ENCODE measurements at regions not wholly inside any gene's neighbourhood (a gene's known extent, or its start where the extent isn't known, plus 50 kb on each side); places are given as distances from the start of the nearest gene placed in this dataset.

DNA sequence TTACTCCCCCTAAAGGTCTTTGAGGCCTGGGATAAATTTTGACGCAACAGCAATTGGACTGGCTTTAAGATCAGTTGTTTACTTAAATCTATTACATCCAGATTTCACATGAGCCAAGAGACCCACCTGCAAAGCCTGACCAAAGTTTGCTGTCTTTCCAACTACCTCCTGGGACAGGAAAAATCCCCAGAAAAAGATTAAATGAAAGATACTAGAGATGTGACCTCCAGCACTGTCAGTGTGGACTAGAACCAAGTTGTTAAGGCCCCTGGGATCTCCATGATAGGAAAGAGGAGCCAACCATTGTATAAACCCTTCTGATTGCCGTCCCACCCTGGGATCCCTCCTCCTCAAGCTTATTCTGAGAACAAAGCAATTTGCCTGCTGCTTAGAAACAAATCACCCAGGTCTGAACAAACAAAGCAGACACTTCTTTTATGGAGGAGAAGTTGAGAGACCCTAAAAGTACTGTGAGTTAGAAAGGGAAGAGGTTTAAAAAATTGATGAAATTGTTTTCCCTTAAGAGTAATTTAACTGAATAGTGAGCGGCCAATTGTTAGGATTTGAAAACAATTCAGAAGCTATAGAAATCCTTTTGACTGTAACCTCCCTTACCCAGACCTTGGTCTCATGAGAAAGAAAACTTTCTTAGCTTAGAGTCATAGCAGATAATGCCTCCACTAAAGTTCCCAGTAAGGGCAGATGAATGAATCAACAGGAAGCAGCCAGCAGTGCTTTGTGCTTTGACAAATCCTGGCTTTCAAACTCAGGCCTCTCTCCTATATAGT, 255.2 kb downstream of the TMEM167A start:
- Mint-ChIP-seq H3K4me1 (ENCODE audit: low read depth) (peaks cover 26% of the 10 kb centered on the region), H3K27ac (no peak overlapping the region), H3K36me3 (ENCODE audit: low read depth) (no peaks in the 10 kb centered on the region), H3K4me3 (no peak overlapping the region), H3K27me3 (no peaks in the 10 kb centered on the region), H3K9me3 (no peaks in the 10 kb centered on the region)
- no peak for DNase-seq

DNA sequence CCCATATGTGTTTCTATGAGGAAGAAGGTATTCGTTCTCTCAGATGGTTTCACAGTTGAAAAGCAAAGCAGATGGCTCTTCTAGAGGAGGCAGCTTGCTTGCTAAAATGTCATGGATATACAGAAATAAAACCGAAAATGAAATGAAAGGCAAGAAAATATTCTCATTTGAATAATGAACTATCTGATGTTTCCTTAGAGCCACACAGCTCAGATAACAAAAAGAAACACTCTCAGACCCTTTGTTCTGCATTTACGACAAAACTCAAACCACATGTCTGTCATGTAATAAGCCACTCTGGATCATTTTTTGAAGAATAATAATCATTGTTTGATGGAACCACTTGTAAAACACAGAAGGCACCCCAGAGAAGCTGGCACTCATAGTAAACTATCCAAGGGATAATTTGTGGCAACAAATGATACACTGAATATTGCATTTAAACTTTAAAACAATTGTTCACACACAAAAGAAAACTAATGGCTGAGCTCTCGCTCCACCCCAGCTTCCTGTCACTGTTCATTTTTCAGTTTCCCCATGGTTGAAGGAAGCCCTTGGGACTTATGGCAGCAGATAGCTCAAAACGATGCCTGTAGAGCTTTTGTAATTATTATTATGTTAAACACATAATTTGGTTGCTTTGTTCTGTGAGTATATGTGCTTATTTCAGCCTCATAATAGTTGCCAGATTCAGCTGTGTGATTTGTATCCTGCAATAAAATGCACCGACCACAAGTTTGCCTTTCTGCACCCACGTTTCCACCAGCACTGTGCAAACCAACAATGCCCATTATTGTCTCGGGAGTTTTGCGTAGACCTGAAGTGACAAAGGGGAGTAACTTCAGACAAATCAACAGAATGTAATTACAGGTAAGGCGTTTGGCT, 256.0 kb downstream of the TMEM167A start:
- H3K36me3 Mint-ChIP-seq (ENCODE audit: low read depth): no peaks in the 10 kb centered on the region
- no peak for DNase-seq
- H3K27ac Mint-ChIP-seq: peak overlapping the region; percentile 48
- no peaks in the 10 kb centered on the region for H3K9me3 Mint-ChIP-seq
- H3K4me1 Mint-ChIP-seq (ENCODE audit: low read depth): peaks cover 26% of the 10 kb centered on the region
- no peak overlapping the region for H3K4me3 Mint-ChIP-seq
- no peaks in the 10 kb centered on the region for H3K27me3 Mint-ChIP-seq

DNA sequence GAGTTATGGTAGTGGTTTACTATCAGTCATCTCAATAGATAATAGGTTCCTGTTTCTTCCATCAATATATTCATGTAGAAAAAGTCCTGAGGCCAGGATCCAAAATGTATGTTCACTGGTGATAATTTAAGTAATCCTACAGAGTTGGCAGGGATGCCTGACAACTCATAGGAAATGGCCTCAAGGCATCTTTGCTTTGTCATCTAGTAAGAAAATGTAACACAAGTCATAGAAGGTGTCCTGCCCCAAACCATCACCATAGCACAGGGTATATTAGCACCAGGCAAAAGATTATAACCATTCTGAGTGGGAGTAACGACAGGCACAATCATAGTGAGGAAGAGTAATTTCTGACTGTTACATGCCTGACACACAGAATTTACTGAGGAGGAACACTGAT, 257.0 kb downstream of the TMEM167A start:
- Mint-ChIP-seq H3K36me3 (ENCODE audit: low read depth) (no peaks in the 10 kb centered on the region), H3K9me3 (no peaks in the 10 kb centered on the region), H3K4me1 (ENCODE audit: low read depth) (peaks cover 26% of the 10 kb centered on the region), H3K4me3 (no peak overlapping the region), H3K27me3 (no peaks in the 10 kb centered on the region), H3K27ac (no peak overlapping the region)
- DNase-seq: no peak

DNA sequence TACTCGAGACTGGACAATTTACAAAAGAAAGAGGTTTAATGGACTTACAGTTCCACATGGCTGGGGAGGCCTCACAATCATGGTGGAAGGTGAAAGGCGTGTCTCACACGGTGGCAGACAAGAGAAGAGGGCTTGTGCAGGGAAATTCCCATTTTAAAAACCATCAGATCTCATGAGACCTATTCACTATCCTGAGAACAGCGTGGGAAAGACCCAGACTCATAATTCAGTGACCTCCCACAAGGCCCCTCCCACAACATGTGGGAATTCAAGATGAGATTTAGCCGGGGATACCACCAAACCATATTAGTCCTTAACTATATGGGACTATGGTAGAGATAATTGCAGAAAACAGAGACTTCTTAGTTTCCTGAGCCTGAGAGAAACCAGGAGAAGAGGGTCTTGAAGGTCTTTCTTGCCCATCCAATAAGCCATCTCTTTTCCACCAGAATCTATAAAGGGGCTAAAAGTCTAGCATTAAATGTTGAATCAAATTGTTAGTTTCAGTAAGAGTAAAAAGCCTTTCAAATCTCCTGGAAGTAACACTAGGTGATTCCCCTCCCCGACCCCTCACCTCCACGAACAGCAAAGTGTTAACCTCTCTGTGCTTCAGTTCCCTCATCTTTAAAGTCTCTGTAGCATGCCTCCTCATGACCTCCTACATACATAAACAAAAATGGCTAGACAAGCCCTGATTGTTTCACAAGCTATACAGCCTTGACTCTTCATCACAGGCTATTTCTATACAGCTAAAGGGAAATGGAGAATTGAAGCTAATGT, 259.1 kb downstream of the TMEM167A start:
- no peak overlapping the region for H3K4me3 Mint-ChIP-seq
- H3K9me3 Mint-ChIP-seq: no peaks in the 10 kb centered on the region
- H3K27me3 Mint-ChIP-seq: no peaks in the 10 kb centered on the region
- DNase-seq: no peak
- peaks cover 26% of the 10 kb centered on the region for H3K4me1 Mint-ChIP-seq (ENCODE audit: low read depth)
- no peaks in the 10 kb centered on the region for H3K36me3 Mint-ChIP-seq (ENCODE audit: low read depth)
- no peak overlapping the region for H3K27ac Mint-ChIP-seq

DNA sequence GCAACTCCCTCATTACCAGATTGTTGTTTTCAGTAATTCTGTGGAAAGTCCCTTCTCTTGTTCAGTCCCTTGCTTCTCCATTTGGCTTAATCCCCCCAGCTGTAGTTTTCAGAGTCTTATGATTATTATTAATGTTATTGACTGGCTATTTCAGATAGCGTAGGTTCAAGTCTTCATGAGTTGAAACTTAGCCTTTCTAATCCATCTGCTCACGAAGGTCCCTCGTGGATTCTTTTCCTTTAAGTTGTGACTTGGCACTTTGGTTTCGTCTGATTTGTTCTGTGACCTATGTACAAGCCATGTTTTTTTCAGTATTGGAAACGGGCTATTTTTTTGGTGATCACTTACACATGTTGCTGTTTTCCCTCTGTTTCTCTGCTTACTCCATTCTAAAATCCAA, 260.3 kb downstream of the TMEM167A start:
- Mint-ChIP-seq H3K9me3 (no peaks in the 10 kb centered on the region), H3K4me1 (ENCODE audit: low read depth) (peaks cover 26% of the 10 kb centered on the region), H3K27me3 (no peaks in the 10 kb centered on the region), H3K36me3 (ENCODE audit: low read depth) (no peaks in the 10 kb centered on the region), H3K4me3 (no peak overlapping the region), H3K27ac (no peak overlapping the region)
- no peak for DNase-seq

DNA sequence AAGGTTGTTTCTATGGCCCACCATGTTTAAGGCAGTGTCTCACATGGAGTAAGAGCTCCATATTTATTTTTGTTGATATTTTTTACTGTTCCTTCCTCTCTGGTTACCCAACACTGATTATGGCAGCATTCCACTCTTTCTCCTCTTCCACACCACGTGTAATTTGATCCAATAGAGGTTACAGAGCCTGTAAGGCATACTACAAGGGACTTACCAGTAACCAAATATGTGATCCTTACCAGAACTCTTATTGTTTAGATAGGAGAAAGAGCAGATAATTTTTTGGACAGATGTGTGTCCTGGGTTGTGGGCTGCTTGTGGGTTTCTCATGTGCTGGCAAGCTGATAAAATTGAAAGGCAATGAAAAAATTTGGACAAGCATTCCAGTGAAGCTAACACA, 261.3 kb downstream of the TMEM167A start:
- DNase-seq: no peak
- no peaks in the 10 kb centered on the region for H3K9me3 Mint-ChIP-seq
- no peaks in the 10 kb centered on the region for H3K36me3 Mint-ChIP-seq (ENCODE audit: low read depth)
- H3K27ac Mint-ChIP-seq: no peak overlapping the region
- peaks cover 2% of the 10 kb centered on the region for H3K27me3 Mint-ChIP-seq
- no peak overlapping the region for H3K4me3 Mint-ChIP-seq
- H3K4me1 Mint-ChIP-seq (ENCODE audit: low read depth): peaks cover 19% of the 10 kb centered on the region

DNA sequence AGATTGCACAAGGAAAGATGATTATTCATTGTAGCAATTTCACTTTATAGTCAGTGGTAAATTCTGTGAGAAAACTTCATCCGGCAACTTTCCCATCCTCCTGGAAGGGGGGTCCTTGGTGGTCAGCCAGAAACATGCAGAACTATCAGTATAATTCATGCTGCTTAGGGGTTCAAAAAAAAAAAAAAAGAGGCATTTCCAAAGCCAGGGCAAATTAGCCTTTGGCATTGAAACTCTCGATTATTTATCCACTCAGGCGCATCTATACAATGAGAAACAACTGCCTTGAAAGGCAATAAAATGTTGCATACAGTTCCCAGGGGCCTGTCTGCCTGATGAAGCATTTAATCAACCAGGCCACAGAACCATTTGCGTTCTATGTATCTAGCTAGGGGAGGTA, 263.3 kb downstream of the TMEM167A start:
- no peak for DNase-seq
- Mint-ChIP-seq H3K27ac (no peak overlapping the region), H3K4me3 (no peak overlapping the region), H3K9me3 (no peaks in the 10 kb centered on the region), H3K4me1 (ENCODE audit: low read depth) (peaks cover 9% of the 10 kb centered on the region), H3K27me3 (peaks cover 2% of the 10 kb centered on the region), H3K36me3 (ENCODE audit: low read depth) (no peaks in the 10 kb centered on the region)

DNA sequence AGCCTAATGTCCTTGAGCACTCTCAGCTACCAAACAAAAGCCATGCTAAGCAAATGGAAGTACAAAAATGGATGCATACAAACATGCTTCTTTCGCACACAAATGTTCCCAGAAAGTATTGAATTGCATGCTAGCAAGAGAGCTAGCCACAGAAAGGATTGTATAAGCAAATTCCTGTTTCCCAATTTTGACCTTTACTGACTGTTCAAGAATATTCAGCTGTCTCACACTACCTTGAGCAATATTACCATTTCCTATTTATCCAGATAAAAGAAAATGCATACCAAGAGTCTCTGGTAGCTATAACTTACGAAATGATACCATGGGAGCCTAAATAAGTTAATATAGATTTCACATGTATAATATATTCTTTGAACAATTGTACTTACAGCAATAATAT, 264.6 kb downstream of the TMEM167A start:
- H3K27me3 Mint-ChIP-seq: peaks cover 2% of the 10 kb centered on the region
- no peaks in the 10 kb centered on the region for H3K9me3 Mint-ChIP-seq
- no peaks in the 10 kb centered on the region for H3K4me1 Mint-ChIP-seq (ENCODE audit: low read depth)
- H3K27ac Mint-ChIP-seq: no peak overlapping the region
- no peaks in the 10 kb centered on the region for H3K36me3 Mint-ChIP-seq (ENCODE audit: low read depth)
- DNase-seq: no peak
- no peak overlapping the region for H3K4me3 Mint-ChIP-seq

DNA sequence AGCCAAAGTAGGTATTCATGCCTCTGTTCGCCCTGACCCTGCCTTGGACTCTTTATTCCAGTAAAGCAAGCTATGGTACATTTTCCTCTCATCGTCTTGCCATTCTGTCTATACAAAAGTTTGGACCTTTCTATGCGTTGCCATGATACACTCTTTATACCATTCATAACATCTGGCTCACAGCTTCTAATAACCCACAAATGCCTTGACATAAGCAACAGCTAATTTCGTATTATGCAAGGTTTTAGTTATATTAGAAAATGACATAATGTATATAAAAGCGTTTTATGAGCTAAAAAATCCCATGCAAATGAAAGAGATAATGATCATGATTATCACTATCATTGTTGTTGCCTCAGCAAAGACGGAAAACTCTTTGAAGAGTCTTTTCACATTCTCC, 265.7 kb downstream of the TMEM167A start:
- Mint-ChIP-seq H3K4me3 (no peak overlapping the region), H3K9me3 (no peaks in the 10 kb centered on the region)

DNA sequence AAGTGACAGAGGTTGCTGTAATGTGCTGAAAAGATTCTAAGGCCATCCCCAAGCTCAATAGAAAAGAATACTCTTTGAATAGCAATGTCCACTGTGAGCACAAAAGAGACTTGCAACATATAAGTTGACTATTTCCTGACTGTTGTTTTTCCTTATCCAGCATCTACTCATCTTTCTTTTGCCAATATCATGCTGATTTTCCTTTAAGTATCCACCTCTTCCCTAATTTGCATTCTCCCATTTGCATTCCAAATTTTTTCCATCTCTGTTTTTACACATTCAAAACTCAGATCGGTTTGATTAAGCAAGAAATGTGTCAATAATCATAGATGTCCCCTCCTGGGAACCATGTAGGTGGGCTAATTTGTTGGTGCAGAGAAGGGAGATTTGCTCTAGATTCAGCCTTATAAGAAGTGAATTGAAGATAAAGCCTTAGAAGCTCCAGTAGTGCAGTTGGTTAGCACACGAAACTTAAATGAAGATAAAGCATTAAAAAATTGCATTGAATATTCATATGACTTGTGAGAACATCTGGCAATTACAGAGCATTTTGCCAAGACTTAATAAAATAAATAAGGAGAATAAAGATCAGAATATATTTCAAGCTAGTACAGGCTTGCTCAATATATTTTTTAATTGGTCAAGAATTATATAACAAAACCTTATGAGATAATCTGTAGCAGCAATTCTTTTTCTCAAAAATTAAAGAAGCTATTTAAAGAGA, 267.6 kb downstream of the TMEM167A start:
- Mint-ChIP-seq H3K27ac (no peak overlapping the region), H3K4me1 (ENCODE audit: low read depth) (no peaks in the 10 kb centered on the region), H3K4me3 (no peak overlapping the region), H3K36me3 (ENCODE audit: low read depth) (no peaks in the 10 kb centered on the region), H3K27me3 (peaks cover 2% of the 10 kb centered on the region), H3K9me3 (no peaks in the 10 kb centered on the region)
- DNase-seq: no peak

More for the DNA sequence above, 265.7 kb downstream of the TMEM167A start:
- H3K27ac Mint-ChIP-seq: no peak overlapping the region
- no peaks in the 10 kb centered on the region for H3K4me1 Mint-ChIP-seq (ENCODE audit: low read depth)
- peaks cover 2% of the 10 kb centered on the region for H3K27me3 Mint-ChIP-seq
- DNase-seq: no peak
- H3K36me3 Mint-ChIP-seq (ENCODE audit: low read depth): no peaks in the 10 kb centered on the region

DNA sequence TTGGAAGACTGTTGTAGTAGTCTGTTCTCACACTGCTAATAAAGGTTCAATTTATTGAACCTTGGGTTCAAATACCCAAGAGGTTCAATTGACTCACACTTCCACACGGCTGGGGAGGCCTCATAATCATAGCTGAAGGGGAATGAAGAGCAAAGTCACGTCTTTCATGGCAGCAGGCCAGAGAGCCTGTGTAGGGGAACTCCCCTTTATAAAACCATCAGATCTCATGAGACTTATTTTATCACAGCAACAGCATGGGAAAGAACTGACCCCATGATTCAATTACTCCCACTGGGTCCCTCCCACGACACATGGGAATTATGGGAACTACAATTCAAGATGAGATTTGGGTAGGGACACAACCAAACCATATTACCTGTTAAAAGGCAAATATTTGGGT, 268.2 kb downstream of the TMEM167A start:
- Mint-ChIP-seq H3K4me3 (no peak overlapping the region), H3K27ac (no peak overlapping the region), H3K36me3 (ENCODE audit: low read depth) (no peaks in the 10 kb centered on the region), H3K4me1 (ENCODE audit: low read depth) (peaks cover 3% of the 10 kb centered on the region), H3K9me3 (no peaks in the 10 kb centered on the region), H3K27me3 (peaks cover 2% of the 10 kb centered on the region)
- no peak for DNase-seq

DNA sequence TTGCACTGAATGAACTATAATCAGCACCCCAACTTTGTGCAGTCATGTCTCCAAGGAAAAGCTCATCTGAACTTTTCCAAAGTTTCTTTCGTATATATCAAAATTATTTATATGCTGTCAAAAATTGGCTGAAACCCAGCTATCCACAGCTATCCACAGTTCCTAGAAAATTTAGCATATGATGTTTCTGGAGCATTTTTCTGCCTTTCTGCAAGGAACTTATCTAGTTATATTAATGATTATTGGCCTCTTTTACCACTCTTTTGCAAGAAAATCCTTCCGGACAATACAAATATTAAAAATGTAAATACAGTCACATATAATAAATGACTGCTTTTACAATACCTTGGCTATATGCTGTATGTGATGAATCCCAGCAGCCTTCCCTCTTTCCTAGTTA, 270.2 kb downstream of the TMEM167A start:
- no peaks in the 10 kb centered on the region for H3K36me3 Mint-ChIP-seq (ENCODE audit: low read depth)
- no peak overlapping the region for H3K4me3 Mint-ChIP-seq
- H3K4me1 Mint-ChIP-seq (ENCODE audit: low read depth): peaks cover 3% of the 10 kb centered on the region
- no peaks in the 10 kb centered on the region for H3K9me3 Mint-ChIP-seq
- H3K27me3 Mint-ChIP-seq: peaks cover 2% of the 10 kb centered on the region
- no peak overlapping the region for H3K27ac Mint-ChIP-seq
- no peak for DNase-seq

DNA sequence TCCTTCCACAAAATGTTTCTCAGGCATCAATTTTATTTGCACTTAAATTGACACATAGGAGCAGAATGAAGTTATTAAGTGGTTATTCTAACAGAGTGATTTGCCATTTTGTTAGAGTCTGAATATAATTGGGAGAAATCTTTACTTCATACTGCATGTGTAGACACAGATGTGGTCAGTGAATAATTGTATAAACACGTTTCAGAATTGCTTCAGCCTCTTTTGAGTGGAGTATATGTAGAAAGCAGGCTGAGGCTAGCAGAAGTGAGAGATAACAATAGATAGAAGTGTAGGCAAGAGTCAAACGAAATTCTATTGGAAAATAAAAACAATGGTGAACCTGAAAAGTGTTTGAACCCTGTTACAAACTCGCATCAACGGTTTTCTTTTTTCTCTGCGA, 270.7 kb downstream of the TMEM167A start:
- Mint-ChIP-seq H3K36me3 (ENCODE audit: low read depth) (no peaks in the 10 kb centered on the region), H3K27me3 (peaks cover 2% of the 10 kb centered on the region), H3K4me1 (ENCODE audit: low read depth) (peaks cover 5% of the 10 kb centered on the region)

DNA sequence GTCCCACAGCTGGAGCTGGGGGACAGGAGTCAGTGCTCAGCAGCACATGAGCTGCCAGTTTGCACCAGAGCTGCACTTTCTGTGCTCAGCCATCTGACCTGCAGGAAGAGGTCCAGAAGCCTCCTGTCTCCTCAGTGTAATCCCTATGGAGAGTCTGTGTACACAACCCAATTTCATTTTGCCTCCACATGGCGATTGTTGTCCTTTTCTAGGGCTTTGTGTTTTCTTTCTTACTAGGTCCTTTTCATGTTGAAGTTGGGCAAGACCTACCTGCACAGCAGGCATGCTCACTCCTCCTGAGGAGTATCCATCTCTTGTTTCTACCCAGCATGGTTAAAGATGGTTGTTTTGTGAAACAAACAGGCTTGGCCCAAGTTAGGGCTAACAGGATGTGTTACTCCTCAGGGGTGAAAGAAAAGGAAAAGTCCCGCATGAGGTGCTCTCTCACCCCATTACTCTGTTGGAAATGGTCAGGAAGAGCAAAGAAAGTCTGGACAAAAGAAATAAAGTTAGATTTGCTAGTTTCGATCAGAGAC, 273.0 kb downstream of the TMEM167A start:
- no peak overlapping the region for H3K4me3 Mint-ChIP-seq
- no peaks in the 10 kb centered on the region for H3K36me3 Mint-ChIP-seq (ENCODE audit: low read depth)
- H3K27me3 Mint-ChIP-seq: no peaks in the 10 kb centered on the region
- H3K9me3 Mint-ChIP-seq: no peaks in the 10 kb centered on the region
- no peak overlapping the region for H3K27ac Mint-ChIP-seq
- DNase-seq: no peak
- peaks cover 8% of the 10 kb centered on the region for H3K4me1 Mint-ChIP-seq (ENCODE audit: low read depth)

More for the DNA sequence above, 270.7 kb downstream of the TMEM167A start:
- DNase-seq: no peak
- Mint-ChIP-seq H3K4me3 (no peak overlapping the region), H3K9me3 (no peaks in the 10 kb centered on the region), H3K27ac (no peak overlapping the region)
